ENCODE measurements at regions not wholly inside any gene's neighbourhood (a gene's known extent, or its start where the extent isn't known, plus 50 kb on each side); places are given as distances from the start of the nearest gene placed in this dataset.

DNA sequence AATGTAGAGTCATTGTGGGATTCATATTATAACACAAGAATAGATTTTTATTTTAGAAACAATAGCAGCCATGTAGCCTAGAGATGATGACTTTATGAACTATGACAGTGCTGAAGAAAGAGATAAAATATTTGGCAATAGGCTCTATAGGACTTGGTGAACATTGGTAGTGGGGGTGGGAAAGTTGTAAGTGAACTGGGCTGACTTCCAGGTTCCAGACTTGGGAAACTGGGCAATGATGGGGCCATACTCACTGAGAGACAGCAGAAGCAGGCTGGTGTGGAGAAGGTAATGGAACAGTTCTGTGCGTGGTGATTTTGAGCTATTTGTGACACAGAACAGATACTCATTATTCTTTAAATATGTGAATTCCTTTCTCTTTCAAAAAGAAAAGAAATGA lies 470.3 kb upstream of the HNRNPA3 start:
- no peak for TF ChIP-seq CTCF (IDR thresholded peaks at IDR 0.05; ENCODE audit: borderline replicate concordance, insufficient read depth, low read depth, low read length)
- no peak overlapping the region for H3K4me3 ChIP-seq (ENCODE audit: low read depth, low read length)

GRCh38 chr2:176743671-176744070 lies 468.9 kb upstream of the HNRNPA3 start:
- TF ChIP-seq CTCF (IDR thresholded peaks at IDR 0.05; ENCODE audit: borderline replicate concordance, insufficient read depth, low read depth, low read length), result no peak
- H3K4me3 ChIP-seq (ENCODE audit: low read depth, low read length), result no peak overlapping the region

DNA sequence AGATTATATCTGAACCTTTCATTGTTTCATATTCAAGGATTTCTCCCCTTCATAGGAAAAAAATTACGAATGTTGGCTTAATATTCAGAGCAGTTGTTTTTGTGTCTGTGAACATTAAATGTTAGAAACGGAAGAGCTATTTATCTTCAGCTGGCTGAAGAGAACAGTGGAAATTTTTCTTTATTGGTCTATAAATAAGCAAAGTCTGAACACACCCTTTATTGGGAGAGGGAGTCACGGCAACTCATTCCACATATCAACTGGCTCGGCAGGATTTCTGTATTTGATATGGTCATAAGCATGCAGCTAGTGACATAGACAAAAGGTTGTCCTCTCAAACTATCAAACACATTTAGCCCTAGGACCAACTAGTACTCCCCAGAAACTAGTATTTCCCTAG lies 468.4 kb upstream of the HNRNPA3 start:
- TF ChIP-seq CTCF (IDR thresholded peaks at IDR 0.05; ENCODE audit: borderline replicate concordance, insufficient read depth, low read depth, low read length), result no peak
- H3K4me3 ChIP-seq (ENCODE audit: low read depth, low read length), result no peak overlapping the region

DNA sequence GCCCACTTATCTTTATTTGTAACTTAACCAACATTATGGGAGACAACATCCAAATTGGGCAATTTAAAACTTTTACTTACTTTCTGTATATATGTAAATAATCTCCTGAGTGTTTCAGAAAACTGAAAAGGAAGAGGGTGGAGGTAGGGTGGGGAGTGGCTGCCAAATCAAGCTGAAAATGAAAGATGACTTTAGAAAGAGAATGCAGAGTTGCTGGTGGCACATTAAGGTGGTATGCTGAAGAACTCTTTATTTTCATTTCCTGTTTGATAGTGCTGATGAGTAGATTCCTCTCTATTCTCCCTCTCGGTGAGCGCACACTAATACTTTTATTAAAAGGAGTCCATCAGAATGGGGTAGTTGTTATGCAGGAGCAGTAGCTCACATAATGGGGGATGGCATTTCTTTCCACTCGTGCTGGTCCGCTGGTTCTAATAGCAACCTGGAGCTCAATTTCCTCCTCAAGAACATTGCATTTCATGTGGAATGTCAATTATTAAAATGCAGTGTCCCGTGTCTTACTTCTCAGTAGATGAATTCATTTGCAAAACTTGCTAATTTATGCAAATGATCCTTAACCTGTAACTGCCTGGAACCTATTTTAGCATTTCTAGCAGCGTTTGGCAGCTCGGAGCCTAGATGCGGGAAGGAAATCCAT lies 466.9 kb upstream of the HNRNPA3 start:
- H3K4me3 ChIP-seq (ENCODE audit: low read depth, low read length), result no peak overlapping the region
- TF ChIP-seq CTCF (IDR thresholded peaks at IDR 0.05; ENCODE audit: borderline replicate concordance, insufficient read depth, low read depth, low read length), result no peak

DNA sequence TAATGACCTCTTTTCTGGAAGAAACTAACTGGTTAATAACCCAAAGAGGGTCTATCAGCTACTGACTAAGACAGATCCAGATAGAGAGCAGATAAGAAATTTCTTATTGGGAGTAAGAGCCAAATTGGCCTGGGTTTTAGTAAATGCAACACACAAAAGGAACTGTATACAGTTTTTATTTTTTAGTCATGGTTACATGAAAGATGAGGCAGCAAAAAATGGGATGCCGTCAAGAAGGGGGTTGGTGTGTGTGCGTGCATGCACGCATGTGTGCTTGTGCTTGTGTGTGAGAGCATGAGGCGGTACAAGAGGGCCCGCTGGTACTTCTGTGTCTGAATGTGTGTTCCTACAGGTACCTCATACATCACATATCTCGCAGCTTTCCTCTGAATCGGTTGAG lies 466.2 kb upstream of the HNRNPA3 start:
- TF ChIP-seq CTCF (IDR thresholded peaks at IDR 0.05; ENCODE audit: borderline replicate concordance, insufficient read depth, low read depth, low read length), result no peak
- no peak overlapping the region for H3K4me3 ChIP-seq (ENCODE audit: low read depth, low read length)

GRCh38 chr2:176747506-176747905 lies 465.1 kb upstream of the HNRNPA3 start:
- H3K4me3 ChIP-seq (ENCODE audit: low read depth, low read length), result no peak overlapping the region
- no peak for TF ChIP-seq CTCF (IDR thresholded peaks at IDR 0.05; ENCODE audit: borderline replicate concordance, insufficient read depth, low read depth, low read length)

GRCh38 chr2:176747928-176748327 lies 464.7 kb upstream of the HNRNPA3 start:
- no peak overlapping the region for H3K4me3 ChIP-seq (ENCODE audit: low read depth, low read length)
- TF ChIP-seq CTCF (IDR thresholded peaks at IDR 0.05; ENCODE audit: borderline replicate concordance, insufficient read depth, low read depth, low read length), result no peak

Measured in GM12875 (cell line).